MM.1S (cell line): ENCODE measurements at regions not wholly inside any gene's neighbourhood (a gene's known extent, or its start where the extent isn't known, plus 50 kb on each side); places are given as distances from the start of the nearest gene placed in this dataset.

Experiments
- CTCF ChIP-seq: fragments of 300-600 bp; sonication (generic); IDR thresholded peaks from 2 replicates; pipeline ENCODE4 v1.5.1; 2016; ENCODE audit warnings: antibody characterized with exemption, low read length, mixed read lengths
- EZH2 ChIP-seq: fragments of 300-600 bp; sonication (generic); optimal IDR thresholded peaks from 2 replicates; pipeline ENCODE3; 2017; ENCODE audit warnings: low read depth, mild to moderate bottlenecking, antibody characterized with exemption, low read length, mixed read lengths
- EZH2phosphoT487 ChIP-seq: fragments of 300-600 bp; sonication (generic); IDR thresholded peaks from 2 replicates; pipeline ENCODE4 v1.6.1; 2018; ENCODE audit warnings: antibody characterized with exemption, low read length

DNA sequence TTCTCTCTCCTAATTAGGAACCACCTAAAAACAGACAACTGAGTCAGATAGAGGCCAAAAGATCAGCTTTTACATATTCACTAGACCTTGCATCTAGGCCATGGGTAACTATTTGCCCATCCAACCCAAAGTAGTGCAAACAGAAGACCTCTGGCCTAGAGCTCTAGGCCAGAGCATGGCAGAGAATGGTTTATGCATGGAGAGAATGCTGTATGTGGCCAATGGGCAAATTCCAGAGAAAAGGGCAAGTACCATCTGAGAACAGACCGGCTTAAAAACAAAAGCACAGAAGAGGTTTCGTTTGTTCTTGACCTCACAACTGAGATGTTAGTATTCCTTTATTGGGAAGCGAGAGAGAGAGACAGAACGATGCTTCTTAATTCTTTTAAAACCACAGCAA lies 151.7 kb upstream of the RFX3 start:
- TF ChIP-seq CTCF (no peak), EZH2 (no peak), EZH2phosphoT487 (no peak)
